Esophagus muscularis mucosa (tissue), 4 donors: ENCODE measurements at regions not wholly inside any gene's neighbourhood (a gene's known extent, or its start where the extent isn't known, plus 50 kb on each side); places are given as distances from the start of the nearest gene placed in this dataset.

ENCODE experiments used
- DNase-seq: peaks from one replicate; pipeline ENCODE4 v3.0.0-alpha.2; 2017; ENCODE audit errors: extremely low spot score
- H3K27ac ChIP-seq, 4 donors: fragments of 200-600 bp; sonication (generic); replicated peaks in 1 of 4; 1 replicate in 3 of 4; 2 replicates in 1 of 4; pipeline ENCODE4 v1.5.1; 2016 to 2019; ENCODE audit warnings: mild to moderate bottlenecking in 1 of 4
- H3K27me3 ChIP-seq, 4 donors: fragments of 200-600 bp; sonication (generic); one replicate each; pipeline versions ENCODE4 v1.5.1 to v1.6.0; 2016 to 2019
- H3K36me3 ChIP-seq, 4 donors: fragments of 200-600 bp; sonication (generic); one replicate each; pipeline ENCODE4 v1.5.1; 2016 to 2019
- H3K4me1 ChIP-seq, 4 donors: fragments of 200-600 bp; sonication (generic); one replicate each; pipeline ENCODE4 v1.5.1; 2016 to 2019
- H3K4me3 ChIP-seq, 4 donors: fragments of 200-600 bp; sonication (generic); 1 replicate in 2 of 4; 2 replicates in 2 of 4; pipeline ENCODE4 v1.5.1; 2016 to 2019; ENCODE audit warnings: mild to moderate bottlenecking in 4 of 4, moderate library complexity in 1 of 4
- H3K9me3 ChIP-seq, 4 donors: fragments of 200-600 bp; sonication (generic); 1 replicate in 3 of 4; 2 replicates in 1 of 4; pipeline ENCODE4 v1.5.1; 2016 to 2019
- CTCF ChIP-seq, 3 experiments: fragments of 200-600 bp in 2 of 3; fragments of 450-650 bp in 1 of 3; sonication (generic) in 2 of 3; IDR thresholded peaks; one replicate each; pipeline ENCODE4 v1.5.1; 2017 to 2019; ENCODE audit warnings: antibody characterized with exemption in 3 of 3, mild to moderate bottlenecking in 2 of 3, moderate library complexity in 1 of 3
- EP300 ChIP-seq: sonication (generic); formaldehyde crosslinking; IDR thresholded peaks from one replicate; pipeline ENCODE4 v1.6.1; 2017; ENCODE audit warnings: antibody characterized with exemption
- POLR2A ChIP-seq: fragments of 450-650 bp; IDR thresholded peaks from one replicate; pipeline ENCODE4 v1.6.1; 2017; ENCODE audit warnings: antibody characterized with exemption, moderate library complexity, mild to moderate bottlenecking, low read depth
- POLR2AphosphoS5 ChIP-seq, 2 donors: sonication (generic); formaldehyde crosslinking; IDR thresholded peaks; one replicate each; pipeline ENCODE4 v1.6.1; 2017; ENCODE audit warnings: antibody characterized with exemption in 2 of 2
- WGBS: methylation state at CpG from one replicate; pipeline ENCODE4 v1.1.5; 2018; 5-methylcytosine and 5-hydroxymethylcytosine counted together
- intact Hi-C: fragments of 100-400 bp; cut with DNase I; formaldehyde crosslinking; loops from one replicate; pipeline ENCODE4 v1.15.1; 2023

- WGBS, result 84% methylated on average over 1 of the region's 1 CpG
- peaks cover 0 to 5% (median 0%) of the 10 kb centered on the region in 4 donors for H3K9me3 ChIP-seq
- H3K27ac ChIP-seq, result no peak overlapping the region
- intact Hi-C loops, result no loop called here
- DNase-seq, result no peak
- H3K4me1 ChIP-seq, result peaks cover under 1 to 21% (median 15%) of the 10 kb centered on the region in 4 donors
- no peaks in the 10 kb centered on the region for H3K27me3 ChIP-seq
- no peak overlapping the region for H3K4me3 ChIP-seq
- H3K36me3 ChIP-seq, result no peaks in the 10 kb centered on the region
- TF ChIP-seq POLR2A (no peak), POLR2AphosphoS5 (IDR thresholded peaks at IDR 0.05) (no peak), CTCF (IDR thresholded peaks at IDR 0.05) (no peak), EP300 (no peak)
These were observed 293.5 kb downstream of the LTN1 start for GRCh38 chr21:28699186-28699585.

- no peak overlapping the region for H3K27ac ChIP-seq
- no peak for DNase-seq
- H3K9me3 ChIP-seq, result no peaks in the 10 kb centered on the region
- H3K36me3 ChIP-seq, result no peaks in the 10 kb centered on the region
- no peak overlapping the region for H3K4me3 ChIP-seq
- intact Hi-C loops, result no loop called here
- TF ChIP-seq CTCF (IDR thresholded peaks at IDR 0.05) (no peak), POLR2A (no peak)
- WGBS, result 93% methylated on average over 2 of the region's 2 CpGs
- no peaks in the 10 kb centered on the region for H3K27me3 ChIP-seq
- H3K4me1 ChIP-seq, result peaks cover 0 to 19% (median 9%) of the 10 kb centered on the region in 4 donors
These were observed 295.8 kb downstream of the LTN1 start for GRCh38 chr21:28696844-28697410.

GRCh38 chr21:28693476-28693875 is 299.2 kb downstream of the LTN1 start:
- H3K4me3 ChIP-seq, result no peak overlapping the region

GRCh38 chr21:28690196-28690595 is 302.5 kb downstream of the LTN1 start:
- intact Hi-C loops, result no loop called here
- TF ChIP-seq POLR2A, result no peak
- no peak for TF ChIP-seq POLR2AphosphoS5 (IDR thresholded peaks at IDR 0.05)
- no peak for TF ChIP-seq CTCF (IDR thresholded peaks at IDR 0.05)
- TF ChIP-seq EP300, result no peak

More at GRCh38 chr21:28693476-28693875, 299.2 kb downstream of the LTN1 start:
- no peak overlapping the region for H3K27ac ChIP-seq
- WGBS, result 94% methylated on average over 2 of the region's 2 CpGs
- peaks cover 0 to 15% (median 7%) of the 10 kb centered on the region in 4 donors for H3K4me1 ChIP-seq
- no peaks in the 10 kb centered on the region for H3K27me3 ChIP-seq
- no peak for DNase-seq
- TF ChIP-seq EP300 (no peak), POLR2A (no peak), POLR2AphosphoS5 (IDR thresholded peaks at IDR 0.05) (no peak), CTCF (IDR thresholded peaks at IDR 0.05) (no peak)
- no peaks in the 10 kb centered on the region for H3K36me3 ChIP-seq
- H3K9me3 ChIP-seq, result no peaks in the 10 kb centered on the region
- intact Hi-C loops, result no loop called here

GRCh38 chr21:28688381-28688780 is 304.3 kb downstream of the LTN1 start:
- Histone ChIP-seq H3K4me1 (peaks cover 0 to 20% (median 7%) of the 10 kb centered on the region in 4 donors), H3K4me3 (no peak overlapping the region), H3K9me3 (no peaks in the 10 kb centered on the region), H3K36me3 (no peaks in the 10 kb centered on the region), H3K27ac (no peak overlapping the region), H3K27me3 (no peaks in the 10 kb centered on the region)
- WGBS, result 89% methylated on average over 1 of the region's 1 CpG
- DNase-seq, result no peak
- TF ChIP-seq EP300, result no peak
- intact Hi-C loops, result no loop called here

More at GRCh38 chr21:28690196-28690595, 302.5 kb downstream of the LTN1 start:
- Histone ChIP-seq H3K9me3 (no peaks in the 10 kb centered on the region), H3K27me3 (no peaks in the 10 kb centered on the region), H3K4me3 (no peak overlapping the region), H3K27ac (no peak overlapping the region), H3K36me3 (no peaks in the 10 kb centered on the region), H3K4me1 (peaks cover 0 to 15% (median 7%) of the 10 kb centered on the region in 4 donors)
- DNase-seq, result no peak
- 100% methylated on average over 1 of the region's 1 CpG for WGBS
